Tibial nerve (tissue), 4 donors: ENCODE measurements at regions not wholly inside any gene's neighbourhood (a gene's known extent, or its start where the extent isn't known, plus 50 kb on each side); places are given as distances from the start of the nearest gene placed in this dataset.

ENCODE experiments used
- DNase-seq, 2 donors: peaks; one replicate each; pipeline ENCODE4 v3.0.0-alpha.2; 2019; ENCODE audit warnings: low spot score in 2 of 2
- H3K27ac ChIP-seq, 4 donors: fragments of 200-600 bp; sonication (generic) in 3 of 4; one replicate each; pipeline ENCODE4 v1.5.1; 2017 to 2019; ENCODE audit warnings: mild to moderate bottlenecking in 1 of 4
- H3K27me3 ChIP-seq, 2 donors: fragments of 200-600 bp; sonication (generic) in 1 of 2; one replicate each; pipeline versions ENCODE4 v1.5.1 to v1.6.0; 2017 to 2019
- H3K36me3 ChIP-seq, 3 donors: fragments of 200-600 bp; sonication (generic); one replicate each; pipeline ENCODE4 v1.5.1; 2018 to 2019
- H3K4me1 ChIP-seq, 4 donors: fragments of 200-600 bp; sonication (generic) in 3 of 4; one replicate each; pipeline ENCODE4 v1.5.1; 2017 to 2019
- H3K4me3 ChIP-seq, 4 donors: fragments of 200-600 bp; sonication (generic) in 3 of 4; one replicate each; pipeline ENCODE4 v1.5.1; 2017 to 2019; ENCODE audit warnings: mild to moderate bottlenecking in 1 of 4, moderate library complexity in 1 of 4
- H3K9me3 ChIP-seq, 4 donors: fragments of 200-600 bp; sonication (generic) in 3 of 4; one replicate each; pipeline ENCODE4 v1.5.1; 2017 to 2019
- CTCF ChIP-seq, 5 experiments: fragments of 200-600 bp in 3 of 5; fragments of 450-650 bp in 2 of 5; sonication (generic) in 3 of 5; IDR thresholded peaks; one replicate each; pipeline ENCODE4 v1.5.1; 2016 to 2019; ENCODE audit warnings: antibody characterized with exemption in 5 of 5, mild to moderate bottlenecking in 3 of 5, moderate library complexity in 2 of 5
- EP300 ChIP-seq, 2 donors: sonication (generic); formaldehyde crosslinking; IDR thresholded peaks; one replicate each; pipeline ENCODE4 v1.6.1; 2017; ENCODE audit warnings: antibody characterized with exemption in 2 of 2, mild to moderate bottlenecking in 1 of 2
- POLR2A ChIP-seq, 2 donors: fragments of 450-650 bp; IDR thresholded peaks; one replicate each; pipeline ENCODE4 v1.6.1; 2017; ENCODE audit warnings: antibody characterized with exemption in 2 of 2, mild to moderate bottlenecking in 2 of 2, moderate library complexity in 2 of 2
- WGBS, 2 donors: methylation state at CpG; one replicate each; pipeline ENCODE4 v1.1.5; 2018; 5-methylcytosine and 5-hydroxymethylcytosine counted together

GRCh38 chr5:21173036-21173435 lies 1185.0 kb upstream of the CDH18 start:
- H3K4me3 ChIP-seq, result no peak overlapping the region
- no peaks in the 10 kb centered on the region for H3K9me3 ChIP-seq
- no peak for TF ChIP-seq EP300 (IDR thresholded peaks at IDR 0.05)
- no peak for TF ChIP-seq POLR2A (IDR thresholded peaks at IDR 0.05)
- TF ChIP-seq CTCF (IDR thresholded peaks at IDR 0.05), result no peak
- H3K36me3 ChIP-seq, result no peaks in the 10 kb centered on the region
- no peak for DNase-seq
- H3K4me1 ChIP-seq, result no peaks in the 10 kb centered on the region
- no peak overlapping the region for H3K27ac ChIP-seq
- no peaks in the 10 kb centered on the region for H3K27me3 ChIP-seq
- 62 to 77% methylated on average over 2 of the region's 2 CpGs for WGBS, 2 donors

GRCh38 chr5:21171038-21171437 lies 1183.0 kb upstream of the CDH18 start:
- Histone ChIP-seq H3K27ac (no peak overlapping the region), H3K27me3 (no peaks in the 10 kb centered on the region), H3K4me1 (no peaks in the 10 kb centered on the region), H3K4me3 (no peak overlapping the region), H3K36me3 (no peaks in the 10 kb centered on the region), H3K9me3 (no peaks in the 10 kb centered on the region)
- TF ChIP-seq POLR2A (IDR thresholded peaks at IDR 0.05), result no peak
- TF ChIP-seq CTCF (IDR thresholded peaks at IDR 0.05), result no peak
- no peak for TF ChIP-seq EP300 (IDR thresholded peaks at IDR 0.05)
- DNase-seq, result no peak

- no peaks in the 10 kb centered on the region for H3K4me1 ChIP-seq
- DNase-seq, result no peak
- no peak overlapping the region for H3K4me3 ChIP-seq
- H3K27me3 ChIP-seq, result no peaks in the 10 kb centered on the region
- H3K9me3 ChIP-seq, result no peaks in the 10 kb centered on the region
- 91 to 93% methylated on average over 2 of the region's 2 CpGs for WGBS, 2 donors
- TF ChIP-seq POLR2A (IDR thresholded peaks at IDR 0.05) (no peak), EP300 (IDR thresholded peaks at IDR 0.05) (no peak)
- H3K36me3 ChIP-seq, result no peaks in the 10 kb centered on the region
- no peak overlapping the region for H3K27ac ChIP-seq
Observed at GRCh38 chr5:21168557-21168956, 1180.6 kb upstream of the CDH18 start.

GRCh38 chr5:21165344-21165743 lies 1177.3 kb upstream of the CDH18 start:
- Histone ChIP-seq H3K27me3 (no peaks in the 10 kb centered on the region), H3K9me3 (no peaks in the 10 kb centered on the region), H3K27ac (no peak overlapping the region), H3K4me3 (no peak overlapping the region), H3K4me1 (no peaks in the 10 kb centered on the region), H3K36me3 (no peaks in the 10 kb centered on the region)
- no peak for TF ChIP-seq EP300 (IDR thresholded peaks at IDR 0.05)
- TF ChIP-seq CTCF (IDR thresholded peaks at IDR 0.05), result no peak
- TF ChIP-seq POLR2A (IDR thresholded peaks at IDR 0.05), result no peak
- 80 to 91% methylated on average over 6 of the region's 6 CpGs for WGBS, 2 donors
- DNase-seq, result no peak

GRCh38 chr5:21164425-21164824 lies 1176.4 kb upstream of the CDH18 start:
- Histone ChIP-seq H3K27me3 (no peaks in the 10 kb centered on the region), H3K4me1 (no peaks in the 10 kb centered on the region), H3K36me3 (no peaks in the 10 kb centered on the region), H3K27ac (no peak overlapping the region), H3K9me3 (no peaks in the 10 kb centered on the region), H3K4me3 (no peak overlapping the region)
- DNase-seq, result no peak
- WGBS, 2 donors, result 67 to 69% methylated on average over 4 of the region's 4 CpGs
- TF ChIP-seq EP300 (IDR thresholded peaks at IDR 0.05), result no peak
- no peak for TF ChIP-seq CTCF (IDR thresholded peaks at IDR 0.05)
- TF ChIP-seq POLR2A (IDR thresholded peaks at IDR 0.05), result no peak

- H3K27ac ChIP-seq, result no peak overlapping the region
- H3K27me3 ChIP-seq, result no peaks in the 10 kb centered on the region
- TF ChIP-seq CTCF (IDR thresholded peaks at IDR 0.05) (no peak), EP300 (IDR thresholded peaks at IDR 0.05) (no peak), POLR2A (IDR thresholded peaks at IDR 0.05) (no peak)
Observed at GRCh38 chr5:21159510-21160059, 1171.6 kb upstream of the CDH18 start.

More at GRCh38 chr5:21159510-21160059, 1171.6 kb upstream of the CDH18 start:
- Histone ChIP-seq H3K9me3 (no peaks in the 10 kb centered on the region), H3K36me3 (no peaks in the 10 kb centered on the region), H3K4me1 (no peaks in the 10 kb centered on the region), H3K4me3 (no peak overlapping the region)
- DNase-seq, result no peak
- WGBS, 2 donors, result 89 to 90% methylated on average over 3 of the region's 3 CpGs
